Spleen (tissue), 7 donors: ENCODE measurements at regions not wholly inside any gene's neighbourhood (a gene's known extent, or its start where the extent isn't known, plus 50 kb on each side); places are given as distances from the start of the nearest gene placed in this dataset.

Source experiments
- CTCF ChIP-seq, 11 experiments: fragments of 200-600 bp in 7 of 11; fragments of 450-650 bp in 4 of 11; sonication (generic) in 4 of 11; IDR thresholded peaks in 8 of 11; conservative IDR thresholded peaks in 3 of 11; 1 replicate in 7 of 11; 2 replicates in 4 of 11; pipeline versions ENCODE4 v1.4.0 to v1.8.0; 2016 to 2021; ENCODE audit warnings: antibody characterized with exemption in 11 of 11, inconsistent platforms in 4 of 11, mild to moderate bottlenecking in 1 of 11
- POLR2A ChIP-seq, 3 donors: fragments of 450-650 bp; IDR thresholded peaks; one replicate each; pipeline ENCODE4 v1.5.1; 2017; ENCODE audit warnings: antibody characterized with exemption in 3 of 3, mild to moderate bottlenecking in 1 of 3
- donor health status: DM: no; HTN: no; CAD: no; lungs with moderate emphysema.
- donor health status: DM: no; HTN: no; CAD: no.
- donor health status: DM: no; HTN: no; CAD: no.

- TF ChIP-seq POLR2A (IDR thresholded peaks at IDR 0.05) (no peak), CTCF (IDR thresholded peaks at IDR 0.05 in 8 of 11, conservative IDR thresholded peaks at IDR 0.05 in 3 of 11) (no peak)
These were observed 186.2 kb upstream of the NPSR1 start for GRCh38 chr7:34471844-34472243.
